SK-MEL-5 (cell line): ENCODE measurements at regions not wholly inside any gene's neighbourhood (a gene's known extent, or its start where the extent isn't known, plus 50 kb on each side); places are given as distances from the start of the nearest gene placed in this dataset.
"Not testable (repeated sequence)": the region's sequence is repeated elsewhere in the genome, so short reads cannot be mapped to it uniquely, and the experiment has no call there.

Experiments used
- DNase-seq: peaks from one replicate; pipeline ENCODE4 v3.0.0-alpha.2; 2016; ENCODE audit warnings: low read depth, low spot score
- in situ Hi-C: cut with HindIII; loops from 2 replicates; pipeline ENCODE4 v1.10.0; 2016; ENCODE audit warnings: low sequenced_read_pairs, high pct_unique_total_duplicates, low pct_unique_long_range_greater_than_20kb

DNA sequence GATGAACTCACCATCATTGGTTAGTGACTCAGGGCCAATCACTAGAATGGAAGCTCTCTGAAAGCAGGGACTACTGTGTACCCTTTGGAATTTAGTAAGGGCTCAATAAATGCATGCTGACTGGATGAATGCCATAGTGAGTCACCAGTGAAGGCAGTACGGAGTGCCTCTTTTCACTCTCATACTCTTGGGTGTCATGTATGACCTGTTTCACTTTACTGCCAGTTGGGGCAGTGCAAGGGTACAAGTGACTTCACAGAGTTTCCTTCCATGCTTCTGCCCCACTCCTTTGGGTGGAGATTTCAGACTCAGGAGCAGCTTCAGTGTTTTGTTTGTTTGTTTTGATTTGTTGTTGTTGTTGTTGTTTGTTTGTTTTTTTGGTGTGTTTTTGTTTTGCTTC lies 57.7 kb downstream of the SOX3 start:
- in situ Hi-C loops = no loop called here
- no peak for DNase-seq

DNA sequence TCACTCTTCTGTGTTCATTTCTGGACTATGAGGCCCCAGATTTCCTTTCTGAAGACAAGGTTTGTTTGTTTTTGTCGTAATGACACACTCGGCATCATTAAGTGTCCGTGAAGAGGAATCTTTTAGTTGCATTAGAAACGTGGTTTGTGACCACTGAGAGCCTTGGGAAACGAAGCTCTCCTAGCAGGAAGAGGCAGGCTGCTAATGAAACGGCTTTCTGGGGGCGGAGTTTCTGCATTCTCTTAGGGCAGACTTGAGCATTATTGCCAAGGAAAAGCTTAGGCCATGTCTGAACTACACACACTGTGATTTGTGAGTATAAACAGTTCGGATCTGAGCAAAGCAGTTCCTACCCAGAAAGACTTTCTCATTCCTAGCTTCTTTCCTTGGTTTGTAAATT lies 64.0 kb downstream of the SOX3 start:
- in situ Hi-C loops = no loop called here
- peak; percentile 2 for DNase-seq

DNA sequence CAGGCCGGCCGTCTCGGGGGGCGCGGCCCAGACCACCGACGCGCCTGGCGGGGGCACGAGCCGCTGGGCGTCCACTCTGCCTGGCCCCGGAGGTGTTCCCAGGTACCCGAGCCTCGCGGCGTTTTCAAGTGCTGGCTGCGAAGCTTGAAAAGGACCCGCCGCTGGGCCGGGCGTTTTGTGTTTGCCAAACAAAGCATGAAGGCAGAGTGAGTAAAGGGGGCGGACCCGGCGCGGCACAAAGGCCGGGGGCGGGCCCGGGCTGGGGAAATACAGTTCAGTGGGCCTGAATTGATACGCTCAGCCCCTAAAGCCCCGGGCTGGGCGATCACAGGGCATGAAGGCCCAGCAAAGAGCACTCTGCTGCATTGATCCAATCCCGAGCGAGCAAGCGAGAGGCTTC lies 65.4 kb downstream of the SOX3 start:
- DNase-seq = no peak
- in situ Hi-C loops = no loop called here

DNA sequence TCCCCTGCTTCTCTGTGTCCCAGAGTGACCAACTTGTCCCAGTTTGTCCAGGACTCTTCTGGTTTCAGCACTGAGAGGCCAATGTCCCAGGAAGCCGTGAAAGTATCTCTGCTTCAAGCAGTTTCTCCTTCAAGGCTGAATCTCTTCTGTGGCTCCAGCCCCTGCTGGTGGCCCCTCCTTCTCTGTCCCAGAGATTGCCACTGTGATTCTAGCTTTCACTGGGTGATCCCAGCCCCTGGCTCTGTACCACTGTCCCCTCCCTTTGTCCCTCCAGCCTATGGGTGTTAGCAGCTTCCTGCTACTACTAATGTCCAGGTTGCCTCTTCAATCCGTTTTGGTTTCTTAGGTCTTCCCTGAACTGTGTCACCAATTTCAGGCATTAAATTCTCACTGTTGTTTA lies 70.5 kb downstream of the SOX3 start:
- in situ Hi-C loops = no loop called here
- no peak for DNase-seq

DNA sequence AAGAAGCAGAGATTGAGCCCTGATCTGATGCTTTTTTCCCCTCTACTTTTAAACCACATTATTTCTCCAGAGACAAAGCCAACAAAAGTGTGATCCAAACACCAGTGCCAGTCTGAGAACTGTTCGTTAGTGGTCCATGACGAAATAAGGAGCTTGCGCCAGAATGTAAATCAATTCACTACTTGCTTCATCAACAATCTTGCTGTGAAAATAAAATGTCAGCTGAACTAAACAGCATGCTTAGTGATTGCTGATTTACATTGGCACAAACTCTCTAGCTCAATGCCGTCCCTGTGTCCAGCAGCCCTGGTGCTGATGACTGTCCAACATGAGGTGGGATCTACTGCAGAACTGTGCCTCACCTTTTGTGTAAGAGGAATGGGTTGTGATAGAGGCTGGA lies 71.3 kb downstream of the SOX3 start:
- DNase-seq = no peak
- in situ Hi-C loops = no loop called here

DNA sequence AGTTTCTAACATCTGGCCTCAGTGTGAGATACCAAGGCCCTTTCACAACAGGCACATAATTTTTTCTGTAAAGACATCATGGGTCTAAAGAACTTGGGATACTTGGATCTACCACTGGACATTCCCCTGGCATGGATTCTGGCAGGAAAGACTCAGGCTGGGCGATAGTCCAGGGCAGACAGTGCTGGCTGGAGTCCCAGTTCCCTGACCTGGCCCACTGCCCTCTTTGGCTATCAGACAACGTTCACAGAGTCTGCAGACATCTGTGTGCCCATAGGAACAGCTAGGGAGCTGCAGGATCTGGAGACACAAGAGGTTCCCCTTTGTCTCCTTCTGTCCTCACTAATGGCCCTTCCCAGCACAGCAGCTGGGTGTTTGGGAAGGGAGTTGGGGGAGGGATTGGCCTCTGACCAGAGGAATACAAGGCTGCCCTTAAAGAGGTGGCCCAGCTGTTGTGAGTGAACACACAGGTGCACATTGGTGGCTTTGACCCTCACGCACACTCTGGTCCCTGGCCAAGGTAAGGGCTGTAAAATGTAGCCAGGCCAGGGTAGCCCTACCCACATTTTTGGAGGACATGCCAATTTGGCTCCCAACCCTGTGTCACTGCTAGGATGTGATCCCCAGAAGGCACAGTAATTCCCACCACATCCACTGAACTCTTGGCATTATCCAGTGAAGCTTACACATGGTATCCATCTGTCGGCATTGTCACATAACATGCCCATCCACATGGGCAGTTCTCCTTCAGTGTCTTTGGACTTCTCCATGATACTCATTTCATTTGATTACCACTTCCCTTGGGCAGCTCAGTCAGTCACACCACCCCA lies 72.3 kb downstream of the SOX3 start:
- in situ Hi-C loops = no loop called here
- no peak for DNase-seq

DNA sequence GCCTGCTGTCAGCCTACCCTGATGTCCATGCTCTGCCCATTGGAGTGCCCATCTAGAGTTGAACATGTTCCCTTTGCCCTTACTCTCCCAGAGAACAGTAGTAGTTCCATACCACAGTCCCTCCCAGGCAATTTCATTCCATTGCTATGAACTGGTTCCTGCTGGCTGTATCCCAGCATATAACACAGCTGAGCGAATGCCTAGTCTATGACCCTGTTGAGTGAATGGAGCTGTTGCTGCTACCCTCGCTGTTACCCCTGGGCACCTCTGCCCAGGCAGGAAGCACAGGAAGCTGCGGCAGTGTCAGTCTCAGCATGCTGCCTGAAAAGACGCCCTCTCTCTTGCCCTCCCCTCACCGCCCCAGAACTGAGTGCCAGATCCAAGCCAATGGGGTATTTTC lies 73.3 kb downstream of the SOX3 start:
- in situ Hi-C loops = no loop called here
- no peak for DNase-seq

DNA sequence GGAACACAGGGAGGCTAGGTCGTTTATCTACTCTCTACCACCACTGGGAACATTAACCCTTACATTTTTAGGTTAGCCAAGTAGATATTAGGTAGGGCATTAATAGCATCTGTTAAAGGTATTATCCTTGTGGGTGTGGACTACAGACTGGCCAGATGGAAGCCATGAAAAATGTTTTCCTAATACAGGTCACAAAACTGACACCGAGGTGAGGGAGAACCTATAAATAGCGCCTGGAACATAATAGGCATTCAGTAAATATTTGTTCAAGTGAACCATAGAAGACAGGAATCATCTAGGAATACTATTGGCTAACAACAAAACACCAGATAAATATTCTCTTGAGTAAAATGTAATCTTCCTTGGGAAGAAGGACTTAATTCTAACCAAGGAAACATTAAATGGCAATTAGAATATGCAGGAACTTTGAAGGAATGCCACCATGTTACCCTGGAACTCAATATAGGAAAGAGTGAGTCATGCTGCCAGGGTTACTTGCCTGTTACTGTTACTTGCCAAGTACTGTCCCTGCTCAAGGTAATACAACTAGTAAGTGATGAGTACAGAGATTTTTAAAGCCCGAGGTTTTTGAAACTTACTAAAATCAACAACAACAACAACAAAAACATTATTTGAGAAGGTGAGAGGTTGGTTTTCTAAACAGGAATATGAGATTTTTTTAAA lies 79.0 kb downstream of the SOX3 start:
- no peak for DNase-seq
- in situ Hi-C loops = no loop called here

DNA sequence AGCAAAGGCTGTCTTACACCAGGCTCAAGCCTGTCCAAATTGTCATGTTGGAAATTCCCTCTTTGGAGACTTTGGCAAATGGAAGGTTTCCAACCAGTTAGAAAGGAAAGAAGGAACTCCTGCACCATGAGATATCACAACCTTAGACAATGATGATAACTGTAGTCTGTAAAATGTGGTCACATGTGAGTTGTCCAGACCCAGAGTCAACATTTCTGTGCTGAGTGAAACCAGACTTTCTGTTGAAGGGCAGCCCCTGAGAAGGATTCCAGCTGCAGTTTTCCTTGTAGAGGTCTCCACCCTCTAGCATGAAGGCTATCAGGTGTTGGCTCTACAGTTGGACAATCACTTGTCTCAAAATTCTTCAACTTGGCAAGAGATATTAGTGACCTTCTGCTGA lies 82.4 kb downstream of the SOX3 start:
- in situ Hi-C loops = no loop called here
- no peak for DNase-seq

DNA sequence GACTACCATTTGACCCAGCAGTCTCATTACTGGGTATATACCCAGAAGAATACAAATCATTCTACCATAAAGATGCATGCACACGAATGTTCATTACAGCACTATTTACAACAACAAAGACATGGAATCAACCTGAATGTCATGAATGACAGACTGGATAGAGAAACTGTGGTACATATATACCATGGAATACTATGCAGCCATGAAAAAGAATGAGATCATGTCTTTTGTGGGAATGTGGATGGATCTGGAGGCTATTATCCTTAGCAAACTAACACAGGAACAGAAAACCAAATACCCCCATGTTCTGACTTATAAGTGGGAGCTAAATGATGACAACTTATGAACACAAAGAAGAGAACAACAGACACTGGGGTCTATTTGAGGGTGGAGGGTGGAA lies 102.7 kb downstream of the SOX3 start:
- DNase-seq, in situ Hi-C loops: not testable (repeated sequence)

DNA sequence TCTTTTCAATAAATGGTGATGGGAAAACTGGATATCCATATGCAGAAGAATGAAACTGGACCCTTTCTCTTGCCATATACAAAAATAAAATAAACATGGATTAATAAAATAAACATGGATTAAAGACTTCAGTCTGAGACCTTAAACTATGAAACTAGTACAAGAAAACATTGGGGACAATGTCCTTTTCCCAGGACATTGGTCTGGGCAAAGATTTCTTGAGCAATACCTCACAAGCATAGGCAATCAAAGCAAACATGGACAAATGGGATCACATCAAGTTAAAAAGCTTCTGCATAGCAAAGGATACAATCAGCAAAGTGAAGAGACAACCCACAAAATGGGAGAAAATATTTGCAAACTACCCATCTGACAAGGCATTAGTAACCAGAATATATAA lies 108.5 kb downstream of the SOX3 start:
- DNase-seq, in situ Hi-C loops: not testable (repeated sequence)

DNA sequence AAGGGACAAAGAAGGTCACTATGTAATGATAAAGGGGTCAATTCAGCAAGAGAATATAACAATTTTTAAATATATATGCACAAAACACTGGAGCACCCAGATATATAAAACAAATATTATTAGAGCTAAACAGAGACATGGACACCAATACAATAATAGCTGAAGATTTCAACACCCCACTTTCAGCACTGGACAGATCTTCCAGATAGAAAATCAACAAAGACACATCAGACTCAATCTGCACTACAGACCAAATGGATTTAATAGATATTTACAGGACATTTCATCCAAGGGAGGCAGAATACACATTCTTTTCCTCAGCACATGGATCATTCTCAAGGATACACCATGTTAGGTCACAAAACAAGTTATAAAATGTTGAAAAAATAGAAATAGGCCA lies 111.4 kb downstream of the SOX3 start:
- no peak for DNase-seq
- in situ Hi-C loops = no loop called here

DNA sequence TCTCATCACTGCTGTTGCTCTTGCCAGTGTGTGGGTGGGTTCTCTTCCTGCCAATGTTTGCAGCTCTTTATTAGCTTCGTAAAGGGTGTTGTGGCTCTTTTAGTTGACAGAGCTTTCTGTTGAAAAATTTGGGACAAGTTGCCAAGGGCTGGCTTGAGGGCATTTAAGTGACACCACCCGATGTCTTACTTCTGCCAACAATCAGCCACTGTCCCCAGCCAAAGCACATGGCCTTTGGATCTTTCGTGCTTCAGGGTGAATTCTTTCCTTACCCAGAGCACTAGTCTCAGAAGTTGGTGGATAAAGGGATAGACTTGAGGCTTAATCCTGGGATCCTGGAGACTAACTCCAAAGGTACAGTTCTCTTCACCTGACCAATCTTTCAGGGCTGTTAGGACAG lies 113.6 kb downstream of the SOX3 start:
- in situ Hi-C loops = no loop called here
- DNase-seq = no peak

DNA sequence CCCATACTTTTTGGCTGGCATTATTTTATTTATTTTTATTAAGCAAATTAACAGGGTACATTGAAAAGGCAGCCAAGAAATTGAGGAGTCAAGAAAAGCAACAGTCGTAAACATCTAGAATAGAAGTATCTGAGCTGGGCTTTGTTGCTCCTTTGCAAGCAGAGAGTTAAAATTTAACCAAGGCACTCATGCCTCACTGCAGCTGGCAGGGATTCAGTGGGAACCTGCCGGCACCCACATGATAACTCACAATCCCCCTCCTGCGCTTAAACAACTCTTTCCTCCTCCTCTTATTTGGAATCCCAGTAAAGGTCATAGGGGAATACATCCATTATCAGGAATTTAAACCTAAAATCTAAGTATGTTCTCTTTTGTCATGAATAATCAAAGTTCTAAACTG lies 115.5 kb downstream of the SOX3 start:
- no peak for DNase-seq
- in situ Hi-C loops = no loop called here

DNA sequence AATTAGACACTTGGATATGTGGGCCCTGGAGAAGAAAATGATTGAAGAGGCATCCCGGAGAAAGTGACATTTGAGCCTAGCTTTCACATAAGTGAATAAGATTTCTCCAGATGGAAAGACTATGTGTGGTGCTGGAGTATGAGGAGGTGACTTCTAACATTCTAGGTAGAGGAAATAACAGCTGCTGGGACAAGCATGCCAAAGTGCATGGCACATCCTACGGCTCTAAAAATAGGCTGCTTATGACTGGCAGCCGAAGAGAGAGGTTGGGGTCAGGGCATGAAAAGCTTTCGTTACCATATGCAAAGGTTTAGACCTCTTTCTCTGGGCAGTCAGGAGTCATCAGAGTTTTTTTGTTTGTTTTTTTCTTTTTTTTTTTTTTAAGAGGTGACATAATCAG lies 142.0 kb downstream of the SOX3 start:
- in situ Hi-C loops = no loop called here

DNA sequence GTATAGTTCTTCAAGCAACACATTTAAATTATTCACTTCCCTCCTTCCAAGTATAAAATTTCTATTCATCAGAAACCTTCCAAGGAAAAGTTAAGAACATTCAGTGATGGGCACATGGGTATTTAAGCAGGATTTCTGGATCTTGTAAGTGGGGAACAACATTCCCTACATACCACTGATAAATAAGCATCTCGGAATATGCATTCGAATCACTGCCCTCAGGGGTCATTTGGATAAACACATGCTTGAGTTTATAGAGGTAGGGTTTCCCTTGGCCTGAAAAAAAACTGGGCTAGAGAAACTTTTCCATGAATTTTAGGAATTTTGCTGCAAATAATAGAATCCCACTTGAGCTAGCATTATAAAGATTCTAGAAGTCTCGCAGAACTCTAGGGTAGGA lies 143.9 kb downstream of the SOX3 start:
- in situ Hi-C loops = no loop called here
- DNase-seq = no peak

More for the DNA sequence above, 142.0 kb downstream of the SOX3 start:
- DNase-seq = no peak

DNA sequence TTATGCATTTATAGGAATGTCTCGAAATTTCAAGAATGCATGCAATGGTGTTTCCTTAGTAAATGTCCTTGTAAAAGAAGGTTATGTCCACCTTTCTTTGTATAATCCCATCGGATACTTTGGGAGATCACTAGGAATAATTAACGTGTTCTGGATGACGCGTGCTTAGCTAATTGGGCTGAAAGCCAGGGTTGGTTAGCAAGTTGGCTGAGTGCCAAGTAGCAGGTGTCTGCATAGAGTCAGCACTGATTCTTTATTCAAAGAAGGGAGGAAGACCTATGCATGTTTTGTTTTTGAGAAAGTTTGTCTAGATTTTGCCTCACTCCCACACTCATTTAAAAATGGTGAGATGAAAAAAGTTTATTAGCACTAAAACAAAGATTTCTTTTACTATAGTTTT lies 144.6 kb downstream of the SOX3 start:
- in situ Hi-C loops = no loop called here
- DNase-seq = no peak

DNA sequence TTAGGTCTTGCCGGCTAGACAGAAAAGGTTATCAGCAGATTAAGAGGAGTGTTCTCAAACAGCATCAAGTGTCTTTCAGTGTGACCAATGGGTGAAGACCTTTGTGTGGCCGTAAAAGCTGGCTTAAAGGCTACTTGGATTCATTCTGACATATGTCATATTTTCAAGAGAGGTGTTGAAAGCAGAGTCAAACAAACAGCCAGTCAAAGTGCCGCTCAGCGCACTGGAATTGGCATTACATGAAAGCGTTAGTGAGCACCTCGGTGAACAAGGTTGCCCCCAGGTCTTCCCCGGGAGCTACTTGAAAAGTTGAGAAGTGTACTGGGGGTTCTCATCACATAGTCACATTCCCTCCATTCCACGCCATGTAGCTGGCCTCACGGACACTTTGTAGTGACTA lies 148.9 kb downstream of the SOX3 start:
- in situ Hi-C loops = no loop called here
- no peak for DNase-seq

DNA sequence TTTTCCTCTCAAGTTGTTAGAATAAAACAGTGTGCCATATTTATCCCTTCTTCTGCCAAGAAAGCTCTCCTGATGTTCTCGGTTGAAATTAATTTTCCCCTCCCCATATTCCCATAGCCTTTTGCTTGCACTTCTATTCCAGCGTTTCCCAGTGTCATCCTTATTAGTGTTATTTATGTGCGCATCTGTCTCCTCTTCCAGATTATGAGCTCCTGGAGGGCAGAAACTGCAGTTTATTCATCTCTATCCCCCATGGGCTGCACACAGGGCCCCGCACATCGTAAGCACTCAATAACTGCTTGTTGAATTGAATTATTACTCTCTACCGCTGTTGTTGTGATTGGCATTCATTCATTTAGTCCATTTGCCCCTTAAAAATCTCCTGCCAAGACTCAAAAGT lies 149.4 kb downstream of the SOX3 start:
- in situ Hi-C loops = no loop called here
- DNase-seq = no peak
